WTC11 (cell line): ENCODE measurements at regions not wholly inside any gene's neighbourhood (a gene's known extent, or its start where the extent isn't known, plus 50 kb on each side); places are given as distances from the start of the nearest gene placed in this dataset.

ENCODE experiments used
- ATAC-seq: fragments of 200-7000 bp; cut with Tn5 transposase; 2 replicates; pipeline ENCODE4 v1.10.0; 2021; ENCODE audit warnings: mild to moderate bottlenecking, moderate library complexity
- CTCF ChIA-PET: fragments of 300-600 bp; sonication (Branson Sonifier 250); formaldehyde crosslinking; loops from one replicate; lab custom pipeline; 2021; ENCODE audit warnings: antibody characterized with exemption; lab: Charles Lee
- POLR2A ChIA-PET: fragments of 350-600 bp; sonication (Branson Sonifier 250); formaldehyde crosslinking; loops from one replicate; lab custom pipeline; 2021; ENCODE audit warnings: antibody characterized with exemption; lab: Charles Lee
- DNase-seq: peaks from one replicate; pipeline ENCODE4 v3.0.0; 2021; ENCODE audit warnings: low spot score
- H3K27ac Mint-ChIP-seq: 2 replicates; pipeline ENCODE4 v1.8.0; 2021; ENCODE audit warnings: mixed read lengths
- H3K27me3 Mint-ChIP-seq: 2 replicates; pipeline ENCODE4 v1.8.0; 2021; ENCODE audit warnings: low read depth, mild to moderate bottlenecking, moderate library complexity, mixed read lengths
- H3K36me3 Mint-ChIP-seq: 2 replicates; pipeline ENCODE4 v1.8.0; 2021; ENCODE audit warnings: mixed read lengths
- H3K4me1 Mint-ChIP-seq: 2 replicates; pipeline ENCODE4 v1.8.0; 2022; ENCODE audit warnings: mixed read lengths
- H3K4me3 Mint-ChIP-seq: 2 replicates; pipeline ENCODE4 v1.8.0; 2021; ENCODE audit warnings: mild to moderate bottlenecking, moderate library complexity, mixed read lengths
- H3K9me3 Mint-ChIP-seq: 2 replicates; pipeline ENCODE4 v1.8.0; 2021; ENCODE audit warnings: mixed read lengths
- CBFB ChIP-seq: sonication (generic); formaldehyde crosslinking; IDR thresholded peaks from 2 replicates; pipeline ENCODE4 v1.8.1; 2022; ENCODE audit warnings: mild to moderate bottlenecking, low read depth, missing genetic modification reagents
- CREB1 ChIP-seq: sonication (generic); formaldehyde crosslinking; IDR thresholded peaks from 2 replicates; pipeline ENCODE4 v1.8.0; 2023; ENCODE audit warnings: mild to moderate bottlenecking, missing genetic modification reagents
- EMX1 ChIP-seq: fragments of 250-450 bp; sonication (Bioruptor Pico); IDR thresholded peaks from 2 replicates; pipeline ENCODE4 v1.8.0; 2021; ENCODE audit warnings: mild to moderate bottlenecking
- FOXK1 ChIP-seq: sonication (generic); formaldehyde crosslinking; IDR thresholded peaks from 2 replicates; pipeline ENCODE4 v1.8.0; 2022; ENCODE audit warnings: mild to moderate bottlenecking, moderate library complexity, missing genetic modification reagents
- IRF2 ChIP-seq: sonication (generic); formaldehyde crosslinking; IDR thresholded peaks from 2 replicates; pipeline ENCODE4 v1.8.0; 2022; ENCODE audit warnings: low read depth, missing genetic modification reagents, borderline replicate concordance
- JUN ChIP-seq: sonication (generic); formaldehyde crosslinking; IDR thresholded peaks from 2 replicates; pipeline ENCODE4 v1.8.0; 2023; ENCODE audit warnings: mild to moderate bottlenecking, missing genetic modification reagents
- NFE2L1 ChIP-seq: sonication (generic); formaldehyde crosslinking; IDR thresholded peaks from 2 replicates; pipeline ENCODE4 v1.8.1; 2023; ENCODE audit warnings: missing genetic modification reagents
- NR2C2 ChIP-seq: sonication (generic); formaldehyde crosslinking; IDR thresholded peaks from 2 replicates; pipeline ENCODE4 v1.8.0; 2022; ENCODE audit warnings: mild to moderate bottlenecking, missing genetic modification reagents
- OVOL2 ChIP-seq: fragments of 250-450 bp; sonication (Bioruptor Pico); IDR thresholded peaks from 2 replicates; pipeline ENCODE4 v1.9.0; 2021; ENCODE audit warnings: mild to moderate bottlenecking, borderline replicate concordance
- PRRX2 ChIP-seq: fragments of 250-450 bp; sonication (Bioruptor Pico); IDR thresholded peaks from 2 replicates; pipeline ENCODE4 v1.8.0; 2021; ENCODE audit warnings: mild to moderate bottlenecking
- RELA ChIP-seq: sonication (generic); formaldehyde crosslinking; IDR thresholded peaks from 2 replicates; pipeline ENCODE4 v1.8.1; 2022; ENCODE audit warnings: missing genetic modification reagents, mild to moderate bottlenecking, borderline replicate concordance
- TCF7 ChIP-seq: sonication (generic); formaldehyde crosslinking; IDR thresholded peaks from 2 replicates; pipeline ENCODE4 v1.8.0; 2022; ENCODE audit warnings: mild to moderate bottlenecking, low read depth, missing genetic modification reagents, moderate library complexity
- ZBTB21 ChIP-seq: sonication (generic); formaldehyde crosslinking; IDR thresholded peaks from 2 replicates; pipeline ENCODE4 v1.8.1; 2023; ENCODE audit warnings: mild to moderate bottlenecking, missing genetic modification reagents, borderline replicate concordance
- ZNF396 ChIP-seq: fragments of 250-450 bp; sonication (Bioruptor Pico); IDR thresholded peaks from 2 replicates; pipeline ENCODE4 v1.8.0; 2021; ENCODE audit warnings: mild to moderate bottlenecking, moderate library complexity, borderline replicate concordance
- TF ChIP-seq, protein P1 (sequence below): sonication (generic); formaldehyde crosslinking; IDR thresholded peaks from 2 replicates; pipeline ENCODE4 v1.8.0; 2022; ENCODE audit warnings: missing genetic modification reagents
- TF ChIP-seq, protein P2 (sequence below): sonication (generic); formaldehyde crosslinking; IDR thresholded peaks from 2 replicates; pipeline ENCODE4 v1.8.1; 2022; ENCODE audit warnings: mild to moderate bottlenecking, moderate library complexity, missing genetic modification reagents
- TF ChIP-seq, protein P3 (sequence below): fragments of 200-600 bp; IDR thresholded peaks from 2 replicates; pipeline ENCODE4 v1.8.0; 2022; ENCODE audit warnings: antibody characterized with exemption
- TF ChIP-seq, protein P4 (sequence below): sonication (generic); formaldehyde crosslinking; IDR thresholded peaks from 2 replicates; pipeline ENCODE4 v1.8.0; 2023; ENCODE audit warnings: mild to moderate bottlenecking, missing genetic modification reagents
- TF ChIP-seq, protein P5 (sequence below): sonication (generic); formaldehyde crosslinking; IDR thresholded peaks from 2 replicates; pipeline ENCODE4 v1.8.1; 2022; ENCODE audit warnings: low read depth, mild to moderate bottlenecking, moderate library complexity, missing genetic modification reagents, borderline replicate concordance
- TF ChIP-seq, protein P6 (sequence below): fragments of 250-450 bp; sonication (Bioruptor Pico); conservative IDR thresholded peaks from 2 replicates; pipeline ENCODE4 v1.9.0; 2021; ENCODE audit warnings: mild to moderate bottlenecking

DNA sequence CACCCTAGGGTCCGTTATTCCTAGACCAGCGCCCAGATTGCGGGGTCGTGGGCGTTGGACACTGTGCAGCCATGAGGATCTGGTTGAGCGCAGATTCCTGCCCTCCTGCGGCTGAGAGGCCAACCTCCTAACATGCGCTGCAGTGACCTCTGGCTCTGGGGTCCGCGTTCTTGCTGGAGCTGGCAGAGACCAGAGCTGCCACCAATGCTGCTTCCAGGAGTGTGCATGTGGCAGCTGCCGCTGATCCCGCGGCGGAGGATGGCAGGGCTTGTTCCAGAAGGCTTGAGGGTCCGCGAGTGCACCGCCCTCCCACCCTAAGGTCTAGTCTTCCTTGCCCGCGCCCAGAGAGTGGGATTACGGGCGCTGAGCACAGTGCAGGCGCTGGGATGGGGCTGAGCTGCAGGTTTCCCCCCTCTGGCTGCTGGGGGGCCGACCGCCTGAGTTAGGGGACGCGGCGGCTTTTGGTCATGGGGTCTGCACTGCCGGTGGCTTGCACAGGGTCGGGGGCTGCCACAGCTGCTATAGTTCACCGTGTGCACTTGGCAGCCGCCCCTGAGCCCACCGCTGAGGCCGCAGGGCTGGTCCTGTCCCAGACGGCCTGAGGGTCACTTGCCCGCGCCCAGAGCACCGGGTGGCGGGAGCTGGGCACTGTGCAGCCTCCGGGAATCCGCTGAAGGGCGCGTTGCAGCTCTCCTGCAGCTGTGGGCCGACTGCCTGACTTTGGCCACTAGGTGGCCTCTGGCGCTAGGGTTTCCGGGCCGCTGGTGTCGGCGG lies 145.9 kb downstream of the CCDC74A start (continued):
- TF ChIP-seq, protein P1, sequence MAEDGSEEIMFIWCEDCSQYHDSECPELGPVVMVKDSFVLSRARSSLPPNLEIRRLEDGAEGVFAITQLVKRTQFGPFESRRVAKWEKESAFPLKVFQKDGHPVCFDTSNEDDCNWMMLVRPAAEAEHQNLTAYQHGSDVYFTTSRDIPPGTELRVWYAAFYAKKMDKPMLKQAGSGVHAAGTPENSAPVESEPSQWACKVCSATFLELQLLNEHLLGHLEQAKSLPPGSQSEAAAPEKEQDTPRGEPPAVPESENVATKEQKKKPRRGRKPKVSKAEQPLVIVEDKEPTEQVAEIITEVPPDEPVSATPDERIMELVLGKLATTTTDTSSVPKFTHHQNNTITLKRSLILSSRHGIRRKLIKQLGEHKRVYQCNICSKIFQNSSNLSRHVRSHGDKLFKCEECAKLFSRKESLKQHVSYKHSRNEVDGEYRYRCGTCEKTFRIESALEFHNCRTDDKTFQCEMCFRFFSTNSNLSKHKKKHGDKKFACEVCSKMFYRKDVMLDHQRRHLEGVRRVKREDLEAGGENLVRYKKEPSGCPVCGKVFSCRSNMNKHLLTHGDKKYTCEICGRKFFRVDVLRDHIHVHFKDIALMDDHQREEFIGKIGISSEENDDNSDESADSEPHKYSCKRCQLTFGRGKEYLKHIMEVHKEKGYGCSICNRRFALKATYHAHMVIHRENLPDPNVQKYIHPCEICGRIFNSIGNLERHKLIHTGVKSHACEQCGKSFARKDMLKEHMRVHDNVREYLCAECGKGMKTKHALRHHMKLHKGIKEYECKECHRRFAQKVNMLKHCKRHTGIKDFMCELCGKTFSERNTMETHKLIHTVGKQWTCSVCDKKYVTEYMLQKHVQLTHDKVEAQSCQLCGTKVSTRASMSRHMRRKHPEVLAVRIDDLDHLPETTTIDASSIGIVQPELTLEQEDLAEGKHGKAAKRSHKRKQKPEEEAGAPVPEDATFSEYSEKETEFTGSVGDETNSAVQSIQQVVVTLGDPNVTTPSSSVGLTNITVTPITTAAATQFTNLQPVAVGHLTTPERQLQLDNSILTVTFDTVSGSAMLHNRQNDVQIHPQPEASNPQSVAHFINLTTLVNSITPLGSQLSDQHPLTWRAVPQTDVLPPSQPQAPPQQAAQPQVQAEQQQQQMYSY (CRISPR knock-in tag): no peak
- TF ChIP-seq RELA (CRISPR knock-in tag): no peak
- 0 out of 2 replicates have a peak, but pooled peaks have one; percentile 25 for TF ChIP-seq ZBTB21 (CRISPR knock-in tag)
- no peak for TF ChIP-seq PRRX2
- TF ChIP-seq, protein P2, sequence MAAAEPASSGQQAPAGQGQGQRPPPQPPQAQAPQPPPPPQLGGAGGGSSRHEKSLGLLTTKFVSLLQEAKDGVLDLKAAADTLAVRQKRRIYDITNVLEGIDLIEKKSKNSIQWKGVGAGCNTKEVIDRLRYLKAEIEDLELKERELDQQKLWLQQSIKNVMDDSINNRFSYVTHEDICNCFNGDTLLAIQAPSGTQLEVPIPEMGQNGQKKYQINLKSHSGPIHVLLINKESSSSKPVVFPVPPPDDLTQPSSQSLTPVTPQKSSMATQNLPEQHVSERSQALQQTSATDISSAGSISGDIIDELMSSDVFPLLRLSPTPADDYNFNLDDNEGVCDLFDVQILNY (CRISPR knock-in tag): 0 out of 2 replicates have a peak, but pooled peaks have one; percentile 43
- no peak for TF ChIP-seq FOXK1
- TF ChIP-seq TCF7: no peak
- TF ChIP-seq, protein P3, sequence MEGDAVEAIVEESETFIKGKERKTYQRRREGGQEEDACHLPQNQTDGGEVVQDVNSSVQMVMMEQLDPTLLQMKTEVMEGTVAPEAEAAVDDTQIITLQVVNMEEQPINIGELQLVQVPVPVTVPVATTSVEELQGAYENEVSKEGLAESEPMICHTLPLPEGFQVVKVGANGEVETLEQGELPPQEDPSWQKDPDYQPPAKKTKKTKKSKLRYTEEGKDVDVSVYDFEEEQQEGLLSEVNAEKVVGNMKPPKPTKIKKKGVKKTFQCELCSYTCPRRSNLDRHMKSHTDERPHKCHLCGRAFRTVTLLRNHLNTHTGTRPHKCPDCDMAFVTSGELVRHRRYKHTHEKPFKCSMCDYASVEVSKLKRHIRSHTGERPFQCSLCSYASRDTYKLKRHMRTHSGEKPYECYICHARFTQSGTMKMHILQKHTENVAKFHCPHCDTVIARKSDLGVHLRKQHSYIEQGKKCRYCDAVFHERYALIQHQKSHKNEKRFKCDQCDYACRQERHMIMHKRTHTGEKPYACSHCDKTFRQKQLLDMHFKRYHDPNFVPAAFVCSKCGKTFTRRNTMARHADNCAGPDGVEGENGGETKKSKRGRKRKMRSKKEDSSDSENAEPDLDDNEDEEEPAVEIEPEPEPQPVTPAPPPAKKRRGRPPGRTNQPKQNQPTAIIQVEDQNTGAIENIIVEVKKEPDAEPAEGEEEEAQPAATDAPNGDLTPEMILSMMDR: peak; percentile 75; the same call in 1 of the 2 replicates
- no peak for TF ChIP-seq NFE2L1 (CRISPR knock-in tag)
- TF ChIP-seq EMX1 (CRISPR knock-in tag): 0 out of 2 replicates have a peak, but pooled peaks have one; percentile 39
- no peak for TF ChIP-seq CREB1 (CRISPR knock-in tag)
- TF ChIP-seq, protein P4, sequence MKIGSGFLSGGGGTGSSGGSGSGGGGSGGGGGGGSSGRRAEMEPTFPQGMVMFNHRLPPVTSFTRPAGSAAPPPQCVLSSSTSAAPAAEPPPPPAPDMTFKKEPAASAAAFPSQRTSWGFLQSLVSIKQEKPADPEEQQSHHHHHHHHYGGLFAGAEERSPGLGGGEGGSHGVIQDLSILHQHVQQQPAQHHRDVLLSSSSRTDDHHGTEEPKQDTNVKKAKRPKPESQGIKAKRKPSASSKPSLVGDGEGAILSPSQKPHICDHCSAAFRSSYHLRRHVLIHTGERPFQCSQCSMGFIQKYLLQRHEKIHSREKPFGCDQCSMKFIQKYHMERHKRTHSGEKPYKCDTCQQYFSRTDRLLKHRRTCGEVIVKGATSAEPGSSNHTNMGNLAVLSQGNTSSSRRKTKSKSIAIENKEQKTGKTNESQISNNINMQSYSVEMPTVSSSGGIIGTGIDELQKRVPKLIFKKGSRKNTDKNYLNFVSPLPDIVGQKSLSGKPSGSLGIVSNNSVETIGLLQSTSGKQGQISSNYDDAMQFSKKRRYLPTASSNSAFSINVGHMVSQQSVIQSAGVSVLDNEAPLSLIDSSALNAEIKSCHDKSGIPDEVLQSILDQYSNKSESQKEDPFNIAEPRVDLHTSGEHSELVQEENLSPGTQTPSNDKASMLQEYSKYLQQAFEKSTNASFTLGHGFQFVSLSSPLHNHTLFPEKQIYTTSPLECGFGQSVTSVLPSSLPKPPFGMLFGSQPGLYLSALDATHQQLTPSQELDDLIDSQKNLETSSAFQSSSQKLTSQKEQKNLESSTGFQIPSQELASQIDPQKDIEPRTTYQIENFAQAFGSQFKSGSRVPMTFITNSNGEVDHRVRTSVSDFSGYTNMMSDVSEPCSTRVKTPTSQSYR (CRISPR knock-in tag): no peak
- TF ChIP-seq JUN: no peak
- no peak for TF ChIP-seq IRF2
- TF ChIP-seq, protein P5, sequence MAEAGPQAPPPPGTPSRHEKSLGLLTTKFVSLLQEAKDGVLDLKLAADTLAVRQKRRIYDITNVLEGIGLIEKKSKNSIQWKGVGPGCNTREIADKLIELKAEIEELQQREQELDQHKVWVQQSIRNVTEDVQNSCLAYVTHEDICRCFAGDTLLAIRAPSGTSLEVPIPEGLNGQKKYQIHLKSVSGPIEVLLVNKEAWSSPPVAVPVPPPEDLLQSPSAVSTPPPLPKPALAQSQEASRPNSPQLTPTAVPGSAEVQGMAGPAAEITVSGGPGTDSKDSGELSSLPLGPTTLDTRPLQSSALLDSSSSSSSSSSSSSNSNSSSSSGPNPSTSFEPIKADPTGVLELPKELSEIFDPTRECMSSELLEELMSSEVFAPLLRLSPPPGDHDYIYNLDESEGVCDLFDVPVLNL (CRISPR knock-in tag): no peak
- TF ChIP-seq ZNF396 (CRISPR knock-in tag): no peak

DNA sequence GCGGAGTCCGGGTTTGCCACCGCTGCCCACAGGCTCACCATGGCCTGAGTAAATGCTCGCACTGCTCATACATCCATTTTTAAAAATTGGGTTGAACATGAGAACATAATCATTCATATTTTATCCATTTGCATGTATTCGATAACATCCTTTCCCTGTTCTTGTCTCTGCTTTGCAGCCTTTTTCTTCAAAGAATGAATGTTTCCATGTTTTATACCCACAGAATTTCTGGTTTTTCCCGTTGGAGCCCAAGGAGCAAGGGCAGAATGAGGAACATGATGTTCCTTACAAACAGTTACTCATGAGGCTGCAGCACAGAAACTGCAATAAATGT lies 146.5 kb downstream of the CCDC74A start:
- DNase-seq (no peak), ATAC-seq (no peak)
- H3K4me1 Mint-ChIP-seq: no peaks in the 10 kb centered on the region; the same call in 1 of the 2 replicates
- ChIA-PET POLR2A (interaction anchor here (0.6 kb wide), 1 partner anchor 160 kb away, joined by 3 read pairs; no protein-coding TSS in a partner anchor), CTCF (interaction anchor here (0.9 to 3.9 kb wide), 8 partner anchors 8 to 520 kb away, joined by 3 to 76 read pairs (median 8); partner anchors contain the start of gene CCDC74A)
- H3K9me3 Mint-ChIP-seq: peaks cover 11% of the 10 kb centered on the region; the same call in 1 of the 2 replicates
- H3K27me3 Mint-ChIP-seq: peaks cover 40% of the 10 kb centered on the region
- H3K4me3 Mint-ChIP-seq: no peak overlapping the region; the same call in 1 of the 2 replicates
- no peak overlapping the region for H3K27ac Mint-ChIP-seq
- peaks cover 3% of the 10 kb centered on the region; the same call in 1 of the 2 replicates for H3K36me3 Mint-ChIP-seq
- no peak for TF ChIP-seq NR2C2
- TF ChIP-seq CBFB: no peak
- TF ChIP-seq, protein P6, sequence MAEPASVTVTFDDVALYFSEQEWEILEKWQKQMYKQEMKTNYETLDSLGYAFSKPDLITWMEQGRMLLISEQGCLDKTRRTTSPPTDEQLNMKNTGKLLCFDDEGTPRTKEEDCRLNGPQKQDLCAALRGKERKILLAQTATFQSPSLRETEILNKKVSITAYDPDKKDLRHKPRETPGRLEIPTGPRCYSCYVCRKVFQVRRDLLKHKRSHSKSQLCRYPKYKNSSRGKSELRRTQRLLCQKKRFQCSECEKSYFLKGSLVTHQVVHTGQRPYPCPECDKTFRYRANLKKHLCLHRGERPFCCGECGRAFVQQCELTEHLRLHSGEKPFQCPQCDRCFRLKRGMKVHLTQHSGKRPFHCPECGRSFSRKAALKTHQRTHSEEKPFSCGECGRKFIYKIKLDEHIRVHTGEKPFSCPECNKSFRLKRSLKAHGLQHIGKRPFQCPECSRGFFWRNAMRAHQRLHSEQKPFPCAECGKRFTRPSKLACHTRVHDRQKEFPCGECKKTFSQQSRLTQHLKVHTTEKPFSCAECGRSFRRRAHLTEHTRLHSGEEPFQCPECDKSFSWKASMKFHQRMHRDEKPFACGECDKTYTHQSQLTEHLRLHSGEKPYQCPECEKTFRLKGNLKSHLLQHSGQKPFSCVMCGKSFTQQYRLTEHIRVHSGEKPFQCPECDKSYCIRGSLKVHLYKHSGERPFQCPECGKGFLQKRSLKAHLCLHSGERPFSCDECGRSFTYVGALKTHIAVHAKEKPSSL (CRISPR knock-in tag): no peak
- TF ChIP-seq, protein P2 (CRISPR knock-in tag): no peak
- no peak for TF ChIP-seq OVOL2 (CRISPR knock-in tag)
